T-helper 2 cell treated with Interferon-gamma antibody and Interleukin-4, amounts not matched to agents 5 μg/mL and 100 μg/mL, for 36 hours (primary cell): ENCODE measurements at regions not wholly inside any gene's neighbourhood (a gene's known extent, or its start where the extent isn't known, plus 50 kb on each side); places are given as distances from the start of the nearest gene placed in this dataset.
"Not testable (repeated sequence)": the region's sequence is repeated elsewhere in the genome, so short reads cannot be mapped to it uniquely, and the experiment has no call there.

Source experiments
- DNase-seq: peaks from one replicate; pipeline ENCODE4 v3.0.0; 2021; ENCODE audit warnings: low spot score
- H3K27ac Mint-ChIP-seq: one replicate; pipeline ENCODE4 v1.8.0; 2021; ENCODE audit warnings: mild to moderate bottlenecking, mixed read lengths
- H3K27me3 Mint-ChIP-seq: one replicate; pipeline ENCODE4 v1.8.0; 2021; ENCODE audit warnings: low read depth, mixed read lengths
- H3K36me3 Mint-ChIP-seq: one replicate; pipeline ENCODE4 v1.8.0; 2021; ENCODE audit warnings: low read depth, mixed read lengths
- H3K4me1 Mint-ChIP-seq: one replicate; pipeline ENCODE4 v1.8.0; 2021; ENCODE audit warnings: low read depth, mixed read lengths
- H3K4me3 Mint-ChIP-seq: one replicate; pipeline ENCODE4 v1.8.0; 2022; ENCODE audit warnings: mild to moderate bottlenecking, moderate library complexity, mixed read lengths
- H3K9me3 Mint-ChIP-seq: one replicate; pipeline ENCODE4 v1.8.0; 2021; ENCODE audit warnings: mixed read lengths

DNA sequence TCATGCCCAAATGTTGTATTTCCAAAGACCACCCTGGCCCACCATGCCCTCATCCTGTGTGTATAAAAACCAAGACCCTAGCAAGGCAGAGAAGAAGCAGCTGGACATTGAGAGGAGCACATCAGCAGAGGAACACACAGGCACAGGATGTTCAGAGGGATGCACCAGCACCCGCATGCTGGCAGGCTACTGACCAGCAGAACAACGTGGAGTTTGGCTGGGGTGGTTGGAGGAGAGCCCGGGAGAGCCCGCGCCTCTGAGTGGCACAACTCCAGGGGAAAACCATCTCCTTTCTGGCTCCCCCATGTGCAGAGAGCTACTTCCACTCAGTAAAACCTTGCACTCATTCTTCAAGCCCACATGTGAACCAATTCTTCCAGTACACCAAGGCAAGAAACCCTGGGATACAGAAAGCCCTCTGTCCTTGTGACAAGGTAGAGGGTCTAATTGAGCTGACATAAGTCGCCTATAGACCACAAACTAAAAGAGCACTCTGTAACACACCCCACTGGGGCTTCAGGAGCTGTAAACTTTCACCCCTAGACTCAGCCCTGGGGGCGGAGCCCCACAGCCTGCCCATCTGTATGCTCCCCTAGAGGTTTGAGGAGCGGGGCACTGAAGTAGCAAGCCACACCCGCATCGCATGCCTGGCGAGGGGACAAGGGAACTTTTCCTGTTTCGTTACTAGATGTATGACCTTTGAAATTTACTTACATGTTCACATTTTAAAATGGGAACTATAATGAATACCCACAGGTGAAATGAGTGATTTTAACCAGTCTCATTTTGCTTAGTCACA lies 831.5 kb upstream of the CITED2 start:
- Mint-ChIP-seq H3K27ac (no peak overlapping the region), H3K9me3 (no peaks in the 10 kb centered on the region), H3K27me3 (no peaks in the 10 kb centered on the region), H3K4me1 (no peaks in the 10 kb centered on the region), H3K4me3 (no peak overlapping the region), H3K36me3 (no peaks in the 10 kb centered on the region)
- DNase-seq: no peak

DNA sequence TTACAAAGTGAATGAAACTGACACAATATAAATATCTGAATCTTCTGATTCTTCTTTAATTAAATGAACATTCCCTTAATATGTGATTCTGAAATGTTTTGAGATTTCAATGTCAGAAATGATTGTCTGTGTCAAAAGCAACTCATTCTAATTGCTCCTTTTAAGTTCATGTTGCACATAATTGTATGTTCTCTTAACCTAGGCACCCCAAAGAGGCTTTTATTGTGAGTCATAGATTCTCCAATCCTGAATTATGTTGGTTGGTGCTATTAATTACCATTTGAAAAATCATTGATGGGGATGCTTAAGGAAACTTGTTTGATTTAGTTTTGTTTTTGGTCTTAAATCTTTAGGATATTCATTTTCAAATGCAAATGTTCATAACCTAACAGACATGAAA lies 829.7 kb upstream of the CITED2 start:
- Mint-ChIP-seq H3K27ac (no peak overlapping the region), H3K4me1 (no peaks in the 10 kb centered on the region), H3K9me3 (no peaks in the 10 kb centered on the region), H3K27me3 (no peaks in the 10 kb centered on the region), H3K4me3 (no peak overlapping the region), H3K36me3 (no peaks in the 10 kb centered on the region)
- DNase-seq: no peak

DNA sequence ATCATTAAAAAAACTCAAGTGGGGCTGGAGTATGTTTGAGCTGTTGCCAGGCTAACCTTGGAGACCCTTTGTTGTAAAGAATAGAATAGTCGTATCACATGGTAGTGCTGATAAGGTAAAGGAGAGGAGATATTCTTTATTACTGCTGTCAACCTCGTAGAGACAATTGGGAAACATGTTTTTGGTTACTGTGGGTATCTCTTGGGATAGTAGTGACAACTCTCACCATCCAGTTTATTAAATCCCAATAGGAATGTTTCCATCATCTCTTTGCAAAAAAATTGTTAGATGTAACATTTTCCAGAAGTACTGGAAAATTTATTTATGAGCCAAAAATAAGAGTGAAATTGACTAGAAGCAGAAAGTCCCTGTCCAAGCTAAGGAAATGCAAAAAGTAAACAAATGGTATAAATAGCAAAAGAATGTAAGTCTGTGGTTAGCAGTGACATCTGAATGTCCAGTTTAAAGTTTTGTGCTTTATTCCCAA lies 829.3 kb upstream of the CITED2 start:
- Mint-ChIP-seq H3K36me3 (no peaks in the 10 kb centered on the region), H3K9me3 (no peaks in the 10 kb centered on the region), H3K27me3 (no peaks in the 10 kb centered on the region), H3K4me3 (no peak overlapping the region), H3K27ac (no peak overlapping the region), H3K4me1 (no peaks in the 10 kb centered on the region)
- DNase-seq: no peak

DNA sequence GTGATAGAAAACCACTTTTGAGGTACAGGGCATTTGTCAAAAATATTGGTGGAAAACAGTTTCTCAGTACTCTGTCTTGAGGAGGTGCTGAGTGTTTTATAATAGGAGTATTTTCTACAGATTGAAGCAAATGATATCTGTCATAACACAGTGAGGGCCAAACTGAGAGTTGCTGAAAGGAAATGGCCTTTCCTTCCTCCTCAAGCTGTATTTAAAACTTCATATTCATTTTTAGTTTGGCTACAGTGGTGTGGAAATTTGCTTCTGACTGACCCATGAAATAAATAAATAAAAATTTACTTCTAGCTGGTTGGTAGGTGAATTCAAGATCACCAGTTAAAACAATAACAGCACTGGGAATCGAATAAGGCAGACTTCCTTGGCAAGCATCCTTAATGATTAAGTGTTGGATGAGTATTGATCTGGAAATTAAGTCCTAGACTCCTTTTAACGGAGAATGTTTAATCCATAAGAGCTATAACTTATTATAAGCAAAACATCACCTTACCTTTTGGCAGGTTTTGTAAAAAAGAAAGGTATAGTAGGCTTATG lies 828.6 kb upstream of the CITED2 start:
- no peak for DNase-seq
- H3K4me3 Mint-ChIP-seq: no peak overlapping the region
- H3K27ac Mint-ChIP-seq: no peak overlapping the region
- no peaks in the 10 kb centered on the region for H3K4me1 Mint-ChIP-seq
- H3K27me3 Mint-ChIP-seq: no peaks in the 10 kb centered on the region
- H3K36me3 Mint-ChIP-seq: no peaks in the 10 kb centered on the region
- no peaks in the 10 kb centered on the region for H3K9me3 Mint-ChIP-seq

DNA sequence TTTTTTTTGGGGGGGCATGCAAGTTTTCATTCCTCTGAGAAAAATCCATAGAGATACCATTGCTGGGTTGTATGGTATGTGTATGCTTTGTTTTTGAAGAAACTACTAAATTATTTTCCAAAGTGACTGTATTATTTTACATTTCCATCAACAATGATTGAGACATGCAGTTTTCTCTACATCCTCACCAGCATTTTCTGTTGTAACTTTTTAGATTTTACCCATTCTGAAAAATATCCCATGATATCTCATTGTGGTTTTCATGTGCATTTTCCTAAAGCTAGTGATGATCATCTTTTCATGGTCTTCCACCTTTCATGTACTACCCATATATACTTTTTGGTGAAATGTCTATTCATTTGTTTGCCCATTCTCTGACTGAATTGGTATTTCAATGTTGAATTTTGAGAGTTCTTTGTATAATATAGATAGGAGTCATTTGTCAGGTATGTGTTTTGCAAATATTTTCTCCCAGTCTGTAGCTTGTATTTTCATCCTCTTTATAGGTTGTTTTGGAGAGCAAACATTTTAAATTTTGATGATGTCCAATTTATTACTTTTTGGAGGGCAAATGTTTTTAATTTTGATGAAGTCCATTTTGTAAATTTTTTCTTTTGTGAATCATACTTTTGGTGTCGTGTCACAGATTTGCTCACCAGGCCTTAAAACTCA lies 827.5 kb upstream of the CITED2 start:
- no peaks in the 10 kb centered on the region for H3K36me3 Mint-ChIP-seq
- no peaks in the 10 kb centered on the region for H3K27me3 Mint-ChIP-seq
- no peak overlapping the region for H3K27ac Mint-ChIP-seq
- H3K9me3 Mint-ChIP-seq: no peaks in the 10 kb centered on the region
- no peak overlapping the region for H3K4me3 Mint-ChIP-seq
- DNase-seq: no peak
- H3K4me1 Mint-ChIP-seq: no peaks in the 10 kb centered on the region

DNA sequence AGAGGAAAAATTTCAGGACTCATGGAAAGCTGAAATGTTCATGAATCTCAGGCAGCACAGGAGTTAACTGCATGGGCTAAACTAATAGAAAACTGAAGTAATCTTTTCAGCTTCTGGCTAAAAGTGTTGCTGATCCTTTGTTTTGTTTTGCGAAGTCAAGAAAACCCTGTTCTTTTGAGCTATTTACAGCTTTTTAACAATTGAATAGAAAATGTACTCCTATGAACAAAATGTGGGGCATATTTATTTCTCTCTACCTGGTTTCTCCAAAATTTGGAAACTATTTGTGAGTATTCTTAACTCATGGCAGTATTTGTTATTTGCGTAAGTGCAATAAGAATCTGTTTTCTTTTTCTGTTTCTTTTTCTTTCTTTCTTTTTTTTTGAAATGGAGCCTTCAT lies 818.8 kb upstream of the CITED2 start:
- H3K4me1 Mint-ChIP-seq: no peaks in the 10 kb centered on the region
- no peaks in the 10 kb centered on the region for H3K27me3 Mint-ChIP-seq
- no peak for DNase-seq
- peaks cover 17% of the 10 kb centered on the region for H3K9me3 Mint-ChIP-seq
- H3K4me3 Mint-ChIP-seq: no peak overlapping the region
- no peak overlapping the region for H3K27ac Mint-ChIP-seq
- H3K36me3 Mint-ChIP-seq: no peaks in the 10 kb centered on the region

DNA sequence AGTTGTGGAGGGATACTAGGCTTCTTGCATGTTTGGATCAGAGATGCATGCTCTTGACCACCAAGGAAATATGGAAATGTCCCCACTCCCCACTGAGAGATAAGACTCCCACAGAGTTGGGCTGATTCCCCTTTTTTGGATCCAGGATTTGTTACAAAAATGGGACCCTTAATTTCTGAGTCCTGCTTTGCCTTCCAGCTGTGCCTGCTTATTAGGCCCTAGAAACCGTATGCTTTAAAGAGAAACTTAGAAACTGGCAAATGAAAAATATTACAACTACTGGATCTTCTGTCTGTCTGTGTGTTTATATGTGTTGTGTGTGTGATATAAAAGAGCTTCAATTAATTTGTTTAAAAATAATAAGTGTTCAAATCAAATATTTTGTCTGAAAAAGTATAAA lies 817.6 kb upstream of the CITED2 start:
- peaks cover 17% of the 10 kb centered on the region for H3K9me3 Mint-ChIP-seq
- H3K4me1 Mint-ChIP-seq: no peaks in the 10 kb centered on the region
- H3K4me3 Mint-ChIP-seq: no peak overlapping the region
- H3K27ac Mint-ChIP-seq: no peak overlapping the region
- no peak for DNase-seq
- H3K36me3 Mint-ChIP-seq: no peaks in the 10 kb centered on the region
- no peaks in the 10 kb centered on the region for H3K27me3 Mint-ChIP-seq

DNA sequence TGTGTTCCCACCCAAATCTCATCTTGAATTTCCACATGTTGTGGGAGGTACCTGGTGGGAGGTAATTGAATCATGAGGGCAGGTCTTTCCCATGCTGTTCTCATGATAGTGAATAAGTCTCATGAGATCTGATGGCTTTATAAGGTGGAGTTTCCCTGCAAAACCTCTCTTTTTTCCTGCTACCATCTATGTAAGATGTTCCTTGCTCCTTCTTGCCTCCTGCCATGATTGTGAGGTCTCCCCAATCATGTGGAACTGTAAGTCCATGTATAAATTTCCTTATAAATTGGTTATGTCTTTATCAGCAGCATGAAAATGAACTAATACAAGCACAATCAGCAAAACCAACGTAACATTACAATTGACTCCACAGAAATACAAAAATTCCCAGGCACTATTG lies 814.8 kb upstream of the CITED2 start:
- not testable (repeated sequence) for H3K36me3 Mint-ChIP-seq, H3K27ac Mint-ChIP-seq, DNase-seq, H3K4me3 Mint-ChIP-seq, H3K27me3 Mint-ChIP-seq, H3K4me1 Mint-ChIP-seq
- peaks cover 14% of the 10 kb centered on the region for H3K9me3 Mint-ChIP-seq

DNA sequence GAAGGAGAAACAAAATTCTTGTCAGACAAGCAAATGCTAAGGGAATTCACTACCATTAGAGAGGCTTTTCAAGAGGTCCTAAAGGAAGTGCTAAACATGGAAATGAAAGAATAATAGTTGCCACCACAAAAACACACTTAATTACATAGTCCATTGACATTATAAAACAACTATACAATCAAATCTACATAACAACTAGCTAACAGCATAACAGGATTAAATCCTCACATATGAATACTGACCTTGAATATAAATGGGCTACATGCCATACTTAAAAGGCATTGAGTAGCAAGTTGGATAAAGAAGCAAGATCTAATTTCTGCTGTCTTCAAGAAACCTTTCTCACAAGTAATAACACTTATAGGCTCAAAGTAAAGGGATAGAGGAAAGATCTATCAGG lies 811.5 kb upstream of the CITED2 start:
- H3K4me1 Mint-ChIP-seq: no peaks in the 10 kb centered on the region
- H3K27me3 Mint-ChIP-seq: no peaks in the 10 kb centered on the region

DNA sequence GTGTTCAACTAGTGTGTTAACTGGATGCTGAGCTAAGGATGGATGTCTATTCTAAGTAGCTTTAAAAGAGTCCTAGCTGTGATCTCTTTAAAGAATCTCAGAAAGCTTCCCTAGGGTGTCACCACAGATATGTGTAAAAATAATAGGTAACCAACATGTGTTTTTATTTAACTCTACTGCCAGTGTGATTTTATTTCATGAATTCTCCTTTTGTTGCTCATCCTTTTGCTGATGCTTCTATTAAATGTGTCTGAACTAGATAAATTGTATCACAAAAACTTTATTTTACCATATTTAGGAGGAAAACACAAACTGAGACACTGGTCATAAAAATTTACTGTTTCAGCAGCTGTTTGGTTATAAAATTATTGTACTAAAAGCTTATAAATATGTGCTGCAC lies 809.4 kb upstream of the CITED2 start:
- H3K36me3 Mint-ChIP-seq: no peaks in the 10 kb centered on the region
- DNase-seq: no peak
- no peaks in the 10 kb centered on the region for H3K9me3 Mint-ChIP-seq
- H3K27ac Mint-ChIP-seq: no peak overlapping the region
- H3K27me3 Mint-ChIP-seq: no peaks in the 10 kb centered on the region
- H3K4me3 Mint-ChIP-seq: no peak overlapping the region
- no peaks in the 10 kb centered on the region for H3K4me1 Mint-ChIP-seq

More for the DNA sequence above, 811.5 kb upstream of the CITED2 start:
- no peaks in the 10 kb centered on the region for H3K36me3 Mint-ChIP-seq
- H3K4me3 Mint-ChIP-seq: no peak overlapping the region
- H3K27ac Mint-ChIP-seq: no peak overlapping the region
- H3K9me3 Mint-ChIP-seq: no peaks in the 10 kb centered on the region
- no peak for DNase-seq

DNA sequence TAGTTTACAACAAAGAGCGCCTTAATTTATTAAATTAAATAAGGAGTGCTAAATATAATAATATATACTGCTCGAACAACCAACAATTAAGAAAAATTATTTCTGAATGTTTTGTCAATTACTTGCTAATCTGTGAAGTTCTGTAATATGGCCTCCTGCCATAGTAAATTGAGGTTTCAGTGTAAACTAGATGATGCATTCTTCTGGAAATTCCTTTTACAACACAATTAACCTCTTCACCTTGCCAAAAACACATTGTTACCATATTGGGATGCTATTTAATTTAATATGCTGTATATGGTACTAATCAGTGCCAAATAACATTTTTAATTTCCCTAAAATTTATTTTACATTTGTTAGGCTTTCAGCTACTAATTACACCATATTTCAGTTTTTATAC lies 808.4 kb upstream of the CITED2 start:
- Mint-ChIP-seq H3K27ac (no peak overlapping the region), H3K27me3 (no peaks in the 10 kb centered on the region), H3K9me3 (no peaks in the 10 kb centered on the region), H3K36me3 (no peaks in the 10 kb centered on the region), H3K4me3 (no peak overlapping the region), H3K4me1 (no peaks in the 10 kb centered on the region)
- DNase-seq: no peak

DNA sequence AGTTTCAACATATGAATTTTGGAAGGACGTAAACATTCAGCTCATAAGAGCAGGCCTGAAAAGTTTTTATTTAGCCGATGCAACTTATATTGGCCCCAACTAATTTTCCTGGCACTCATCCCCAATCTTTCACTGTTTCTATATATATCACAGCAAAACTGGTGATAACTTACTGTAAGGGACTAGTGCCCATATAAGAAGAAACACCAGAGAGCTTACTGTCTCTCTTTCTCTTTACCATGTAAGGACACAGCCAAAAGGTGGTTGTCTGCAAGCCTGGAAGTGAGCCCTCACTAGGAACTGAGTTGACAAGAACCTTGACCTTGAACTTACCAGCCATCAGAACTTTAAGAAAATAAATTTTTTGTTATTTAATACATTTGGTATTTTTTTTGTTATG lies 807.4 kb upstream of the CITED2 start:
- H3K4me1 Mint-ChIP-seq: no peaks in the 10 kb centered on the region
- DNase-seq: no peak

DNA sequence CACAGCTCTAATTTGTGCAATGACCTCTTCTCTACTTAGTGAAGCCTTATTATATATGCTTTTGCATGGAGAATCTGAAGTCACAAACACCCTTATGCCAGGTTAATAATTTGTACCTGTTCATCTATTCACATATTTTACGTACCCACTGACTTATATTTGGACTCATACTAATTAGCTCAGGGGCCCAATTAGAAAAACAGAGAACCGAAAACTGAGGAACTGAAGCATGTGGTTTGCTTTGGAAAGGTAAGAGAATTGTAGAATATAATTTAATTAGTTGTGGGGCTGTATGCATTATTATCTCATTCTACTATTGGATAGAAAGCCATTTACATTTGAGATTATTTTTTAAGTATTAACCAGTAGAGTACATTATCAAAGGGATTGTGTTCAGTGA lies 805.9 kb upstream of the CITED2 start:
- no peak for DNase-seq
- Mint-ChIP-seq H3K27me3 (no peaks in the 10 kb centered on the region), H3K9me3 (no peaks in the 10 kb centered on the region), H3K4me3 (no peak overlapping the region), H3K27ac (no peak overlapping the region), H3K36me3 (no peaks in the 10 kb centered on the region), H3K4me1 (no peaks in the 10 kb centered on the region)

More for the DNA sequence above, 807.4 kb upstream of the CITED2 start:
- no peaks in the 10 kb centered on the region for H3K9me3 Mint-ChIP-seq
- H3K36me3 Mint-ChIP-seq: no peaks in the 10 kb centered on the region
- no peak overlapping the region for H3K4me3 Mint-ChIP-seq
- no peak overlapping the region for H3K27ac Mint-ChIP-seq
- H3K27me3 Mint-ChIP-seq: no peaks in the 10 kb centered on the region

DNA sequence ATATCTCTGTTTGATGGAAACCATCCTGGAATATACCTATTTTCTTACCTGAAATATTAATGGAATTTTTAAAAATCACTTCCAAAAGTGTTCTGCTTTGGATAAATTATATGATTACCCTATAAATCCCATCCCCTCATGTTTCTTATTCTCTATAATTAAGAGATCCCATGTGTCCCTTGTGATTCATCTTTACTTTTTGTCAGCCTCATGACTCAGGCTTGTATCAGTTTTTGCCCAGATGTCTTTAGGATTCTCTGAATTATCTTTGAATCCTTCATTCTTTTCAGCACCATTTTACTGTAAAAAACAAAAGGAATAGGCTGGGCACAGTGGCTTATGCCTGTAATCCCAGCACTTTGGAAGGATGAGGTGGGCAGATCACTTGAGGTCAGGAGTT lies 804.5 kb upstream of the CITED2 start:
- Mint-ChIP-seq H3K27ac (no peak overlapping the region), H3K36me3 (no peaks in the 10 kb centered on the region), H3K4me3 (no peak overlapping the region), H3K27me3 (no peaks in the 10 kb centered on the region), H3K4me1 (no peaks in the 10 kb centered on the region), H3K9me3 (no peaks in the 10 kb centered on the region)
- DNase-seq: no peak
